Glutamatergic neuron (in vitro differentiated cells): ENCODE measurements at regions not wholly inside any gene's neighbourhood (a gene's known extent, or its start where the extent isn't known, plus 50 kb on each side); places are given as distances from the start of the nearest gene placed in this dataset.

Source experiments
- DNase-seq: peaks from one replicate; pipeline ENCODE4 v3.0.0; 2022
- H3K27ac Mint-ChIP-seq: one replicate; pipeline ENCODE4 v1.8.0; 2020; ENCODE audit warnings: mild to moderate bottlenecking, mixed read lengths, inconsistent platforms; ENCODE audit not compliant: unreplicated experiment
- H3K27me3 Mint-ChIP-seq: one replicate; pipeline ENCODE4 v1.8.0; 2020; ENCODE audit warnings: mild to moderate bottlenecking, moderate library complexity, mixed read lengths, inconsistent platforms; ENCODE audit not compliant: unreplicated experiment
- H3K36me3 Mint-ChIP-seq: one replicate; pipeline ENCODE4 v1.8.0; 2020; ENCODE audit warnings: mild to moderate bottlenecking, mixed read lengths, inconsistent platforms; ENCODE audit not compliant: unreplicated experiment
- H3K4me1 Mint-ChIP-seq: one replicate; pipeline ENCODE4 v1.8.0; 2020; ENCODE audit warnings: mild to moderate bottlenecking, low read depth, mixed read lengths, inconsistent platforms; ENCODE audit not compliant: unreplicated experiment
- H3K4me3 Mint-ChIP-seq: one replicate; pipeline ENCODE4 v1.8.0; 2020; ENCODE audit warnings: mild to moderate bottlenecking, mixed read lengths, inconsistent platforms; ENCODE audit not compliant: unreplicated experiment
- H3K9me3 Mint-ChIP-seq: one replicate; pipeline ENCODE4 v1.8.0; 2020; ENCODE audit warnings: mild to moderate bottlenecking, moderate library complexity, mixed read lengths, inconsistent platforms; ENCODE audit not compliant: unreplicated experiment
- TF ChIP-seq, protein P1 (sequence below): fragments of 200-600 bp; sonication (generic); IDR thresholded peaks from one replicate; pipeline ENCODE4 v1.5.0; 2021; ENCODE audit not compliant: partially characterized antibody, unreplicated experiment

DNA sequence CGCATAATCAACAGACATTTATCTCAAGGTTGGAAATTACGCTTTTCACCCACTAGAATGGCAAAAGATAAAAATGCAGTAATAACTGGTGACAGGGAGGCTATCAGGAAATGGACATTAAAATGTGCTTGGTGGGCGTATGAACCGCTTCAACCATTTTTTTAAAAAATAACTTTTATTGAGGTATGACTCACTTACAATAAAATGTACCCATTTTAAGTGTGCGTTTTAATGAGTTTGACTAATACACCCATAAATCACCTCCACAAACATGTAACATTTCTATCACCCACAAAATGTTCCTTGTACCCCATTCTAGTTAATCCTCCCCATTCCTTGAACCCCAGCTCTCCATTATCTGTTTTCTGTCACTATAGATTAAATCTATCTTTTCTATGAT lies 96.8 kb downstream of the IYD start:
- H3K27ac Mint-ChIP-seq, result no peak overlapping the region
- H3K36me3 Mint-ChIP-seq, result peaks cover 7% of the 10 kb centered on the region
- TF ChIP-seq, protein P1, sequence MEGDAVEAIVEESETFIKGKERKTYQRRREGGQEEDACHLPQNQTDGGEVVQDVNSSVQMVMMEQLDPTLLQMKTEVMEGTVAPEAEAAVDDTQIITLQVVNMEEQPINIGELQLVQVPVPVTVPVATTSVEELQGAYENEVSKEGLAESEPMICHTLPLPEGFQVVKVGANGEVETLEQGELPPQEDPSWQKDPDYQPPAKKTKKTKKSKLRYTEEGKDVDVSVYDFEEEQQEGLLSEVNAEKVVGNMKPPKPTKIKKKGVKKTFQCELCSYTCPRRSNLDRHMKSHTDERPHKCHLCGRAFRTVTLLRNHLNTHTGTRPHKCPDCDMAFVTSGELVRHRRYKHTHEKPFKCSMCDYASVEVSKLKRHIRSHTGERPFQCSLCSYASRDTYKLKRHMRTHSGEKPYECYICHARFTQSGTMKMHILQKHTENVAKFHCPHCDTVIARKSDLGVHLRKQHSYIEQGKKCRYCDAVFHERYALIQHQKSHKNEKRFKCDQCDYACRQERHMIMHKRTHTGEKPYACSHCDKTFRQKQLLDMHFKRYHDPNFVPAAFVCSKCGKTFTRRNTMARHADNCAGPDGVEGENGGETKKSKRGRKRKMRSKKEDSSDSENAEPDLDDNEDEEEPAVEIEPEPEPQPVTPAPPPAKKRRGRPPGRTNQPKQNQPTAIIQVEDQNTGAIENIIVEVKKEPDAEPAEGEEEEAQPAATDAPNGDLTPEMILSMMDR, result no peak
- no peaks in the 10 kb centered on the region for H3K27me3 Mint-ChIP-seq
- H3K9me3 Mint-ChIP-seq, result no peaks in the 10 kb centered on the region
- no peak overlapping the region for H3K4me3 Mint-ChIP-seq
- H3K4me1 Mint-ChIP-seq, result no peaks in the 10 kb centered on the region
- no peak for DNase-seq

DNA sequence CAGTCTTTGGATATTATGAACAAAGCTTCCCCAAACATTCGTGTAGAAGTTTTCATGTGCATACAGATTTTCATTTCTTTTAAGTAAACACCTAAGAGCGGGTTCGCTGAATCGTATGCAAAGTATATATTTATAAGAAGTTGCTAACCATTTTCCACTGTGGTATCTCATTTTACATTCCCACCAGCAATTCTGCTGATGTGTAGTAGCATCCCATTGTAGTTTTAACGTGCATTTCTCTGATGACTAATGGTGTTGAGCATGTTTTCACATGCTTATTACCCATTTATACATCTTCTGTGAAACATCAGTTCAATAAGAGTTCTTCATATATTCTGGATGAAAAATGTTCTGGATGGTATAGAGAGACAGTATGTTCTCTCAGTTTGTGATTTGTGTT lies 97.4 kb downstream of the IYD start:
- TF ChIP-seq, protein P1, result no peak
- Mint-ChIP-seq H3K27ac (no peak overlapping the region), H3K4me1 (no peaks in the 10 kb centered on the region), H3K36me3 (peaks cover 7% of the 10 kb centered on the region), H3K27me3 (no peaks in the 10 kb centered on the region), H3K4me3 (no peak overlapping the region), H3K9me3 (no peaks in the 10 kb centered on the region)
- DNase-seq, result no peak

DNA sequence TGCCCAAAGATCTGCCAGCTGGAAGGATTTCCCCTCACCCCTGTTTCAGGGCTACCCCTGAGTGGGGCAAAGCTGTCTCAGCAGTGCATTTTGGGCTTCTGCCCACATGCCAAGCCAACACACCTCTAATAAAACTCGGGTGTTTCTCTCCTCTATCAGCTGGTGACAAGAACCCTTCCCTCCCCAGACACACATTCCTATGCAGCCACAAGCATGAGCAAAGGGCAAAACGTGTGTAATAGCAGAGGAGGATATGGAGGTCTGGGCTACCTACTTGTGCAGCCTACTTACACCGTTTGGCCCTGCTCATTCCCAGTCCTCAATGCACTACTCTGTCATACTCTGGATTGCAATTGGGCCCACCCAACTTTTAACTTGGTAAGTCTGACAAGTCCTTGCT lies 101.3 kb downstream of the IYD start:
- no peak for DNase-seq
- Mint-ChIP-seq H3K9me3 (peaks cover 2% of the 10 kb centered on the region), H3K27me3 (no peaks in the 10 kb centered on the region), H3K4me3 (no peak overlapping the region), H3K36me3 (no peaks in the 10 kb centered on the region), H3K4me1 (no peaks in the 10 kb centered on the region), H3K27ac (no peak overlapping the region)
- TF ChIP-seq, protein P1, result no peak

DNA sequence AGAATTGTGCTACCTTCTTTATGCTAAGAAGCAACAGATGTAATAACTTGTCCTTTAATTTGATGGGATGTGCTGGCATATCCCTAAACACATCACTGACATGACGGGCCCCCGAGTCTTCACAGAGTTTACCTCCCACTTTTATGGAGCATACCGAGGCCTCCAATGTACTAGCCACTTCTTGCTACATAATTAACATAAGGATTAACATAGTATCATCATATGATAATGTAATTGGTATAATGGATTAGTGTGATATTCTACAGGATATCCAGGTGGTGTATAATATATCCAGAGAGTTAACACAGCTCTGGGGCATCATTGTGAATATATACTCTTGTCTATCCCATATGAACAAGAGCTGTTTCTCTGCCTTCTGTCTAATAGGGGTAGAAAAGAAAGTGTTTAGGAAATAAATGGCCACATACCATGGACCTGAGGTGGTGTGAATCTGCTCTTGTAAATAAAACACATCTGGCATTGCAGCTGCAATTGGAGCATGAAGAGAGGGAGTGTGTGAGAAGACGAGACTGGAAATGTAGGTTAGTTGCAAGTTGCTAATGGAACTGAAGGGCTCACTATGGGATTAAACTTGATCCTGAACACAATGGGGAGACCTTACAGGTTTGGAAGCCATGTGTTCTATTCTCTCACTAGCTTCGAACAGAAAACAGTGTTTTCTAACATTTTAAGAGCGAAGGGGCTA lies 102.3 kb downstream of the IYD start:
- TF ChIP-seq, protein P1, result no peak
- Mint-ChIP-seq H3K27ac (no peak overlapping the region), H3K9me3 (peaks cover 2% of the 10 kb centered on the region), H3K27me3 (no peaks in the 10 kb centered on the region), H3K4me3 (no peak overlapping the region), H3K36me3 (no peaks in the 10 kb centered on the region), H3K4me1 (no peaks in the 10 kb centered on the region)
- DNase-seq, result no peak

DNA sequence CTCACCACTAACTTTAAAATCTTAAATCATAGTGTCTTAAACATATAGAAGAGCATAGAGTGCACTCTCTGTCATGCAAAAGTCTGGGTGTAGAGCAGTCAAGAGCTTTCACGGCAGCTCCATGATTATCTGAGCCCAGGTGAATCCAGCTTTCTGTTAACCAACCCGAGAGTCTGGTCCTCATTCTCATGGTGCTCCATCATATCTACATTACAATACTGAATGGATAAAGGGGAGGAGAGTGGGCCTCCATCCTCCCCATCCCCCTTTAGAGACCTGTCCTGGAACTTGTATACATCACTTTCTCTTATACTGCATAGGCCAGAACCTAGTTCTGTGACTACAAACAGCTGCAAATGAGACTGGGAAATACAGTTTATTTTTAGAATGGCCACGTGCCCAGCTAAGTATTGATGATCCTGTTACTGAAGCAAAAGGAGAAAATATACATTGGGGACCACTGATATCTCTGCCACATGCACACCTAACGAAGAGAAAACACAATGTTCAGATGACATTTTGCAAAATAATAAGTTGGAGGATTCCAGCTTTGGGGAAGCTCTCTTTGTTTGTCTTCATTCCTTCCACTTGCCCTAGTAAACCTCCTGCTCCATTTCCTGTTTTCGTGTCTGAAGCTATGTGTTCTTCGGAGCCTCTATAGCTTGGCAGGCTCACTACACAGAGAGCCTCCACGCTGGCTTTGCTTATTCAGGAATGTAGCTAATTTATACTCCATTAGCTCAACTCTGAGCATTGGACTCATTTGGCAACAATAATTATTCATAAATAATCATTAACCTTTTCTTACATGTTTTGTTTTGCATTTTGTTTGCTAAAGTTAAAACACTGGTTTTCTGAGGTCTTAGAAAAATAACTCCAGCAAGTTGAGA lies 110.1 kb downstream of the IYD start:
- H3K27ac Mint-ChIP-seq, result no peak overlapping the region
- TF ChIP-seq, protein P1, result no peak
- no peak overlapping the region for H3K4me3 Mint-ChIP-seq
- no peak for DNase-seq
- H3K27me3 Mint-ChIP-seq, result no peaks in the 10 kb centered on the region
- no peaks in the 10 kb centered on the region for H3K9me3 Mint-ChIP-seq
- H3K4me1 Mint-ChIP-seq, result no peaks in the 10 kb centered on the region
- no peaks in the 10 kb centered on the region for H3K36me3 Mint-ChIP-seq
